Neural progenitor cell (in vitro differentiated cells): ENCODE measurements at regions not wholly inside any gene's neighbourhood (a gene's known extent, or its start where the extent isn't known, plus 50 kb on each side); places are given as distances from the start of the nearest gene placed in this dataset.
A peak's percentile ranks its signal among the peaks of the same experiment; 100 is the strongest.

Experiments used
- DNase-seq: peaks from one replicate; pipeline ENCODE4 v3.0.0-alpha.2; 2016; ENCODE audit warnings: low spot score
- H2AFZ ChIP-seq: fragments of 200-600 bp; sonication (generic); replicated peaks from 2 replicates; pipeline ENCODE4 v1.6.1; 2016; ENCODE audit warnings: antibody characterized with exemption
- H3F3A ChIP-seq: fragments of 200-600 bp; sonication (generic); 2 replicates; pipeline ENCODE4 v1.6.1; 2016; ENCODE audit warnings: antibody characterized with exemption, low read depth
- H3K27ac ChIP-seq: fragments of 200-600 bp; sonication (generic); 2 replicates; pipeline ENCODE4 v1.5.1; 2016; ENCODE audit warnings: mild to moderate bottlenecking
- H3K27me3 ChIP-seq: fragments of 200-600 bp; sonication (generic); 2 replicates; pipeline ENCODE4 v1.6.1; 2016; ENCODE audit warnings: mild to moderate bottlenecking, moderate library complexity
- H3K36me3 ChIP-seq: fragments of 200-600 bp; sonication (generic); 2 replicates; pipeline ENCODE4 v1.5.1; 2016
- H3K4me1 ChIP-seq: fragments of 200-600 bp; sonication (generic); 2 replicates; pipeline ENCODE4 v1.6.1; 2016; ENCODE audit warnings: mixed run types
- H3K4me2 ChIP-seq: fragments of 200-600 bp; sonication (generic); 2 replicates; pipeline ENCODE4 v1.6.1; 2016
- H3K4me3 ChIP-seq: fragments of 200-600 bp; sonication (generic); 2 replicates; pipeline ENCODE4 v1.5.1; 2016
- H3K79me2 ChIP-seq: fragments of 200-600 bp; sonication (generic); 2 replicates; pipeline ENCODE4 v1.6.1; 2016; ENCODE audit warnings: low read depth
- H3K9ac ChIP-seq: fragments of 200-600 bp; sonication (generic); 2 replicates; pipeline ENCODE4 v1.6.1; 2016
- H3K9me3 ChIP-seq: fragments of 200-600 bp; sonication (generic); 2 replicates; pipeline ENCODE4 v1.5.1; 2016; ENCODE audit warnings: low read depth
- H4K20me1 ChIP-seq: fragments of 200-600 bp; sonication (generic); 2 replicates; pipeline ENCODE4 v1.6.1; 2016; ENCODE audit warnings: low read depth
- H3K27ac Mint-ChIP-seq: 3 replicates; pipeline ENCODE4 v1.8.0; 2021; ENCODE audit warnings: mixed read lengths
- H3K27me3 Mint-ChIP-seq: 2 replicates; pipeline ENCODE4 v1.8.0; 2022; ENCODE audit warnings: low read depth, mild to moderate bottlenecking, inconsistent platforms, moderate library complexity, mixed read lengths; ENCODE audit not compliant: insufficient read depth
- H3K36me3 Mint-ChIP-seq: 3 replicates; pipeline ENCODE4 v1.8.0; 2021; ENCODE audit warnings: mixed read lengths
- H3K4me1 Mint-ChIP-seq: 3 replicates; pipeline ENCODE4 v1.8.0; 2021; ENCODE audit warnings: mixed read lengths
- H3K4me3 Mint-ChIP-seq: 3 replicates; pipeline ENCODE4 v1.8.0; 2021; ENCODE audit warnings: mild to moderate bottlenecking, moderate library complexity, mixed read lengths
- H3K9me3 Mint-ChIP-seq: 3 replicates; pipeline ENCODE4 v1.8.0; 2020; ENCODE audit warnings: mixed read lengths
- CTCF ChIP-seq: fragments of 200-600 bp; sonication (generic); IDR thresholded peaks from 2 replicates; pipeline ENCODE4 v1.5.1; 2017; ENCODE audit warnings: antibody characterized with exemption, mild to moderate bottlenecking
- EZH2 ChIP-seq: fragments of 200-600 bp; sonication (generic); IDR thresholded peaks from 2 replicates; pipeline ENCODE4 v1.6.1; 2017; ENCODE audit warnings: antibody characterized with exemption, mild to moderate bottlenecking, moderate library complexity
- EZH2phosphoT487 ChIP-seq: fragments of 200-600 bp; sonication (generic); IDR thresholded peaks from 2 replicates; pipeline ENCODE4 v1.6.1; 2017; ENCODE audit warnings: antibody characterized with exemption

- Mint-ChIP-seq H3K4me1 (peaks cover 37% of the 10 kb centered on the region), H3K36me3 (no peaks in the 10 kb centered on the region)
Measured at GRCh38 chr2:37583867-37584266, 87.6 kb downstream of the CDC42EP3 start.

GRCh38 chr2:37585295-37585908, 86.0 kb downstream of the CDC42EP3 start:
- Histone ChIP-seq H4K20me1 (no peaks in the 10 kb centered on the region), H3K4me1 (peaks cover 24% of the 10 kb centered on the region), H3K36me3 (no peaks in the 10 kb centered on the region), H3K9me3 (no peaks in the 10 kb centered on the region), H3K27me3 (no peaks in the 10 kb centered on the region), H3K4me2 (no peak overlapping the region), H3K4me3 (no peak overlapping the region), H3F3A (no peaks in the 10 kb centered on the region), H3K79me2 (no peaks in the 10 kb centered on the region), H2AFZ (peak overlapping the region; percentile 69), H3K9ac (no peak overlapping the region), H3K27ac (no peak overlapping the region)
- no peak overlapping the region for H3K4me3 Mint-ChIP-seq
- H3K27ac Mint-ChIP-seq = no peak overlapping the region
- H3K9me3 Mint-ChIP-seq = no peaks in the 10 kb centered on the region
- DNase-seq = no peak
- no peaks in the 10 kb centered on the region for H3K36me3 Mint-ChIP-seq
- H3K4me1 Mint-ChIP-seq = peaks cover 37% of the 10 kb centered on the region
- no peaks in the 10 kb centered on the region for H3K27me3 Mint-ChIP-seq
- TF ChIP-seq CTCF = no peak
- no peak for TF ChIP-seq EZH2phosphoT487
- no peak for TF ChIP-seq EZH2

More at GRCh38 chr2:37583867-37584266, 87.6 kb downstream of the CDC42EP3 start:
- Histone ChIP-seq H3K4me3 (no peak overlapping the region), H3K4me1 (peaks cover 24% of the 10 kb centered on the region), H3K4me2 (peak overlapping the region; percentile 23), H3K79me2 (no peaks in the 10 kb centered on the region), H4K20me1 (no peaks in the 10 kb centered on the region), H2AFZ (peak overlapping the region; percentile 20), H3K36me3 (no peaks in the 10 kb centered on the region), H3K9me3 (no peaks in the 10 kb centered on the region), H3K27me3 (no peaks in the 10 kb centered on the region), H3F3A (no peaks in the 10 kb centered on the region), H3K9ac (no peak overlapping the region), H3K27ac (no peak overlapping the region)
- peaks cover 3% of the 10 kb centered on the region for H3K9me3 Mint-ChIP-seq
- TF ChIP-seq EZH2 (no peak), CTCF (no peak), EZH2phosphoT487 (no peak)
- no peaks in the 10 kb centered on the region for H3K27me3 Mint-ChIP-seq
- no peak overlapping the region for H3K27ac Mint-ChIP-seq
- DNase-seq = no peak
- H3K4me3 Mint-ChIP-seq = no peak overlapping the region

- Mint-ChIP-seq H3K4me3 (no peak overlapping the region), H3K9me3 (no peaks in the 10 kb centered on the region), H3K27ac (no peak overlapping the region), H3K36me3 (no peaks in the 10 kb centered on the region), H3K27me3 (no peaks in the 10 kb centered on the region), H3K4me1 (peaks cover 37% of the 10 kb centered on the region)
- Histone ChIP-seq H3F3A (no peaks in the 10 kb centered on the region), H3K9ac (no peak overlapping the region), H3K27ac (no peak overlapping the region), H3K4me3 (no peak overlapping the region), H2AFZ (no peak overlapping the region), H3K27me3 (no peaks in the 10 kb centered on the region), H3K9me3 (no peaks in the 10 kb centered on the region), H3K4me2 (no peak overlapping the region), H3K79me2 (no peaks in the 10 kb centered on the region), H3K4me1 (peaks cover 24% of the 10 kb centered on the region), H4K20me1 (no peaks in the 10 kb centered on the region), H3K36me3 (no peaks in the 10 kb centered on the region)
- no peak for DNase-seq
- TF ChIP-seq EZH2phosphoT487 (no peak), EZH2 (no peak), CTCF (no peak)
Measured at GRCh38 chr2:37585982-37586621, 85.3 kb downstream of the CDC42EP3 start.
